Right lobe of liver (tissue), 6 donors: ENCODE measurements at regions not wholly inside any gene's neighbourhood (a gene's known extent, or its start where the extent isn't known, plus 50 kb on each side); places are given as distances from the start of the nearest gene placed in this dataset.

Experiments used
- ATAC-seq, 4 donors: fragments of 200-7000 bp; cut with Tn5 transposase; one replicate each; pipeline ENCODE4 v1.9.1; 2020; ENCODE audit warnings: mild to moderate bottlenecking in 4 of 4, moderate library complexity in 4 of 4
- DNase-seq, 3 donors: peaks; one replicate each; pipeline ENCODE4 v3.0.0-alpha.2; 2020
- H3K27ac ChIP-seq, 3 donors: fragments of 200-600 bp; one replicate each; pipeline ENCODE4 v1.8.0; 2022
- H3K27me3 ChIP-seq, 2 donors: fragments of 200-600 bp; one replicate each; pipeline ENCODE4 v1.8.0; 2022
- H3K36me3 ChIP-seq, 4 donors: fragments of 200-600 bp; sonication (generic) in 1 of 4; one replicate each; pipeline versions ENCODE4 v1.5.1 to v1.8.0; 2017 to 2022; ENCODE audit warnings: control low read depth in 1 of 4
- H3K4me1 ChIP-seq, 4 donors: fragments of 200-600 bp; sonication (generic) in 1 of 4; one replicate each; pipeline versions ENCODE4 v1.5.1 to v1.8.0; 2017 to 2022; ENCODE audit warnings: control low read depth in 1 of 4
- H3K4me3 ChIP-seq, 3 donors: fragments of 200-600 bp; one replicate each; pipeline ENCODE4 v1.8.0; 2022
- H3K9me3 ChIP-seq, 4 donors: fragments of 200-600 bp; sonication (generic) in 1 of 4; one replicate each; pipeline versions ENCODE4 v1.5.1 to v1.8.0; 2017 to 2022; ENCODE audit warnings: control low read depth in 1 of 4
- CTCF ChIP-seq, 4 donors: fragments of 200-600 bp in 3 of 4; fragments of 450-650 bp in 1 of 4; IDR thresholded peaks; one replicate each; pipeline versions ENCODE4 v1.5.1 to v1.8.0; 2016 to 2022; ENCODE audit warnings: antibody characterized with exemption in 4 of 4, mild to moderate bottlenecking in 2 of 4
- POLR2A ChIP-seq: fragments of 450-650 bp; IDR thresholded peaks from one replicate; pipeline ENCODE4 v1.6.1; 2017; ENCODE audit warnings: antibody characterized with exemption, mild to moderate bottlenecking
- WGBS: methylation state at CpG from one replicate; pipeline ENCODE4 v1.1.6; 2018; ENCODE audit warnings: low coverage, low lambda C conversion rate; ENCODE audit not compliant: insufficient coverage; ENCODE audit errors: missing lambda C conversion rate; 5-methylcytosine and 5-hydroxymethylcytosine counted together
- intact Hi-C, 2 donors: fragments of 100-400 bp; cut with DNase I; formaldehyde crosslinking; loops; one replicate each; pipeline versions ENCODE4 v1.11.2 to v1.14.1; 2022
- donor health status: DM: no; HTN: yes; CAD: no.
- donor health status: DM: no; HTN: no; CAD: no.
- donor health status: DM: no; HTN: no; CAD: no.
- donor health status: DM: no; HTN: yes; CAD: no.
- donor health status: DM: no; HTN: yes; CAD: no.

GRCh38 chr20:51129147-51129776, 106.4 kb upstream of the KCNG1 start:
- intact Hi-C loops = no loop called here
- Histone ChIP-seq H3K36me3 (no peaks in the 10 kb centered on the region), H3K27me3 (no peaks in the 10 kb centered on the region), H3K4me3 (no peak overlapping the region), H3K27ac (no peak overlapping the region), H3K9me3 (no peaks in the 10 kb centered on the region), H3K4me1 (no peaks in the 10 kb centered on the region)
- DNase-seq (no peak), ATAC-seq (no peak)
- TF ChIP-seq CTCF (IDR thresholded peaks at IDR 0.05) = no peak
- no peak for TF ChIP-seq POLR2A
- WGBS = 41% methylated on average over 3 of the region's 7 CpGs

- TF ChIP-seq POLR2A = no peak
- no peak for TF ChIP-seq CTCF (IDR thresholded peaks at IDR 0.05)
- Histone ChIP-seq H3K4me1 (no peaks in the 10 kb centered on the region), H3K27me3 (no peaks in the 10 kb centered on the region), H3K36me3 (no peaks in the 10 kb centered on the region), H3K4me3 (no peak overlapping the region), H3K27ac (no peak overlapping the region), H3K9me3 (no peaks in the 10 kb centered on the region)
- 54% methylated on average over 3 of the region's 4 CpGs for WGBS
- no peak for DNase-seq
- intact Hi-C loops = no loop called here
- no peak for ATAC-seq
Observed at GRCh38 chr20:51128198-51128597, 105.3 kb upstream of the KCNG1 start.

- no peak overlapping the region for H3K27ac ChIP-seq
- 88% methylated on average over 4 of the region's 4 CpGs for WGBS
- no peaks in the 10 kb centered on the region for H3K9me3 ChIP-seq
- no peaks in the 10 kb centered on the region for H3K27me3 ChIP-seq
- no peak for TF ChIP-seq CTCF (IDR thresholded peaks at IDR 0.05)
- intact Hi-C loops = no loop called here
- no peak overlapping the region for H3K4me3 ChIP-seq
- no peaks in the 10 kb centered on the region for H3K36me3 ChIP-seq
- ATAC-seq = no peak
- DNase-seq = no peak
- H3K4me1 ChIP-seq = no peaks in the 10 kb centered on the region
Observed at GRCh38 chr20:51127713-51128112, 104.8 kb upstream of the KCNG1 start.

- Histone ChIP-seq H3K27ac (no peak overlapping the region), H3K9me3 (no peaks in the 10 kb centered on the region), H3K4me1 (no peaks in the 10 kb centered on the region), H3K36me3 (no peaks in the 10 kb centered on the region), H3K4me3 (no peak overlapping the region), H3K27me3 (no peaks in the 10 kb centered on the region)
- intact Hi-C loops = no loop called here
- 82% methylated on average over 3 of the region's 3 CpGs for WGBS
- TF ChIP-seq CTCF (IDR thresholded peaks at IDR 0.05) (no peak), POLR2A (no peak)
- ATAC-seq (no peak), DNase-seq (no peak)
Observed at GRCh38 chr20:51126337-51126736, 103.4 kb upstream of the KCNG1 start.

- no peaks in the 10 kb centered on the region for H3K27me3 ChIP-seq
- no peak overlapping the region for H3K4me3 ChIP-seq
- no peaks in the 10 kb centered on the region for H3K9me3 ChIP-seq
- ATAC-seq (no peak), DNase-seq (no peak)
- H3K27ac ChIP-seq = no peak overlapping the region
- intact Hi-C loops = no loop called here
- no peaks in the 10 kb centered on the region for H3K4me1 ChIP-seq
- no peaks in the 10 kb centered on the region for H3K36me3 ChIP-seq
- TF ChIP-seq CTCF (IDR thresholded peaks at IDR 0.05) (no peak), POLR2A (no peak)
- WGBS = 60% methylated on average over 4 of the region's 4 CpGs
Observed at GRCh38 chr20:51125780-51126179, 102.9 kb upstream of the KCNG1 start.
